VCaP (cell line): ENCODE measurements at regions not wholly inside any gene's neighbourhood (a gene's known extent, or its start where the extent isn't known, plus 50 kb on each side); places are given as distances from the start of the nearest gene placed in this dataset.
"Not testable (repeated sequence)": the region's sequence is repeated elsewhere in the genome, so short reads cannot be mapped to it uniquely, and the experiment has no call there.

ENCODE experiments used
- H3K27ac ChIP-seq: fragments of 450-650 bp; 2 replicates; pipeline ENCODE4 v1.5.1; 2017
- TF ChIP-seq, protein P1 (sequence below): fragments of 450-650 bp; conservative IDR thresholded peaks from 2 replicates; pipeline ENCODE4 v1.5.1; 2017; ENCODE audit warnings: mild to moderate bottlenecking, moderate library complexity

DNA sequence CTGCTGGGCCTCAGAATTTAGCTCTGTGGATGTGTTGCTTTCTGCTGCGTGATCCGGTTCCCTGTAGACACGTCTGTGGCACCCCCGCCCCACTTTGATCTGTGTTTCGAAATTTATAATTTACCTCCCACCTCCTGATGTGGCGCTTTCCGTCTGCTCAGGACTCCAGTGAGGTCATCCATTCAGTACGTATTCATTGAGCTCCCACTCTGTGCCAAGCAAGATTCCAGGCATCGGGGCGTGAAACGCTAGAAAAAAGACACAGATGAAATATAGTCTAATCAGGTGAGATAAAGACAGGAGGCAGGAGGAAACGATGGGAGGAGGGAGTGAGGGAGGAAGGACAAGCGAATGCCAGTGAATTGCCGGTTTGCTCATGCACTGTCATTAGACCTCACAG is 431.9 kb upstream of the SULF2 start:
- TF ChIP-seq, protein P1, sequence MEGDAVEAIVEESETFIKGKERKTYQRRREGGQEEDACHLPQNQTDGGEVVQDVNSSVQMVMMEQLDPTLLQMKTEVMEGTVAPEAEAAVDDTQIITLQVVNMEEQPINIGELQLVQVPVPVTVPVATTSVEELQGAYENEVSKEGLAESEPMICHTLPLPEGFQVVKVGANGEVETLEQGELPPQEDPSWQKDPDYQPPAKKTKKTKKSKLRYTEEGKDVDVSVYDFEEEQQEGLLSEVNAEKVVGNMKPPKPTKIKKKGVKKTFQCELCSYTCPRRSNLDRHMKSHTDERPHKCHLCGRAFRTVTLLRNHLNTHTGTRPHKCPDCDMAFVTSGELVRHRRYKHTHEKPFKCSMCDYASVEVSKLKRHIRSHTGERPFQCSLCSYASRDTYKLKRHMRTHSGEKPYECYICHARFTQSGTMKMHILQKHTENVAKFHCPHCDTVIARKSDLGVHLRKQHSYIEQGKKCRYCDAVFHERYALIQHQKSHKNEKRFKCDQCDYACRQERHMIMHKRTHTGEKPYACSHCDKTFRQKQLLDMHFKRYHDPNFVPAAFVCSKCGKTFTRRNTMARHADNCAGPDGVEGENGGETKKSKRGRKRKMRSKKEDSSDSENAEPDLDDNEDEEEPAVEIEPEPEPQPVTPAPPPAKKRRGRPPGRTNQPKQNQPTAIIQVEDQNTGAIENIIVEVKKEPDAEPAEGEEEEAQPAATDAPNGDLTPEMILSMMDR = no peak
- no peak overlapping the region for H3K27ac ChIP-seq

DNA sequence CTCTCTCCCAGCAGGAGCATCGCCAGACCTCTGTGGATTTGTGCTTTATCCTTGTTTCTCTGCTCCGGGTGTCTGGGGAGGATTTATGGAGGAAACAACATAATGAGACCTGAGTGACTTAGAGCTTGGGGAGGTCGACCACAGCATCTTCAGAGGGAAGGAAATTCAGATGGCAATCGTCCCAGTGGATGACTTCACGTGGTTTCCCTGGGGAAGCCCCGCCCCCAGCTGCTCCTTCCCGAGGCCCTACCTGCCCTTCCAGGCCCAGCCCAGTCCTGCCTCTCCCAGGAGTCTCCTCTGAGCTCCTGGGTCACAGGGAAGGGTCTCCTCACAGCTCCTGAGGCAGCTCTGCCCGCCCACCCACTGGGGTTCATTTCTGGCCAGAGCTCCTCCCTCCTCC is 430.3 kb upstream of the SULF2 start:
- TF ChIP-seq, protein P1 = no peak
- no peak overlapping the region for H3K27ac ChIP-seq

DNA sequence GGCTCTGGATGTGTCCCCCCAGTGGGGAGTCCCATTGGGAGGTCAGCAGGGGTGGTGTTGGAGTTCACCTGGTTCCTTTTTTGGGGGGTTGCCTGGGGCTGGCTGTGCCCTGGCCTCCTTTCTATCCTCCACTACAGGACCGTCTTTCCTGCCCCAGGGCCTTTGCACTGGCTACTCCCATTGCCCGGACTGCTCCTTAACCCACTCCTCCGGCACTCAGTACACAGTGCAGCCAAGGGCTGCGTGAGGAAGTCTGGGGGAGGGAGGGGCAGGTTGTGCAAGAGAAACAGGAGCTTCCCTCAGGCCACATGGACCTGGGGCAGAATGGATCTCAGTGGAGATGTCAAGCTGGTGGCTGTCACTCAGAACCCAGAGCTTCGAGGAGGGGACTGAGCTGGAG is 429.3 kb upstream of the SULF2 start:
- no peak overlapping the region for H3K27ac ChIP-seq
- TF ChIP-seq, protein P1 = no peak

DNA sequence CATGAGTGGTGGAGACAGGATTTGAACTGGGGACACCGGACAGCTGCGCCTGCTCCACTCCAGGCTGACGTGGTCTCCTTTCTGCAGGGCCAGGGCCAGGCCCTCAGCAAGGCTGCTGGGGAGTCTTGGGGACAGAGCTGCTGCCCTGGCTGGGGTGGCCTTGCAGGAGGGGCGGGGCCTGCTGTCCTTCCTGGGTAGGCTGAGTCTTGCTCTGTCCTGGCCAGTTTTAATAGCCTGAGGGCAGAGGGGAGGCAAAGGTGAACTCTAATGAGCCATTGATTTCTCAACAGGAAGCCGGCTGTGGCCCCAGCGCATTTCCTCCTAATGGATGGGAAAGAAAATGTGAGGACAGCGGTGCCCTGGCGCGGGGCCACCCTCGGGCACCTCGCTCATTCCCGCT is 428.4 kb upstream of the SULF2 start:
- not testable (repeated sequence) for H3K27ac ChIP-seq

DNA sequence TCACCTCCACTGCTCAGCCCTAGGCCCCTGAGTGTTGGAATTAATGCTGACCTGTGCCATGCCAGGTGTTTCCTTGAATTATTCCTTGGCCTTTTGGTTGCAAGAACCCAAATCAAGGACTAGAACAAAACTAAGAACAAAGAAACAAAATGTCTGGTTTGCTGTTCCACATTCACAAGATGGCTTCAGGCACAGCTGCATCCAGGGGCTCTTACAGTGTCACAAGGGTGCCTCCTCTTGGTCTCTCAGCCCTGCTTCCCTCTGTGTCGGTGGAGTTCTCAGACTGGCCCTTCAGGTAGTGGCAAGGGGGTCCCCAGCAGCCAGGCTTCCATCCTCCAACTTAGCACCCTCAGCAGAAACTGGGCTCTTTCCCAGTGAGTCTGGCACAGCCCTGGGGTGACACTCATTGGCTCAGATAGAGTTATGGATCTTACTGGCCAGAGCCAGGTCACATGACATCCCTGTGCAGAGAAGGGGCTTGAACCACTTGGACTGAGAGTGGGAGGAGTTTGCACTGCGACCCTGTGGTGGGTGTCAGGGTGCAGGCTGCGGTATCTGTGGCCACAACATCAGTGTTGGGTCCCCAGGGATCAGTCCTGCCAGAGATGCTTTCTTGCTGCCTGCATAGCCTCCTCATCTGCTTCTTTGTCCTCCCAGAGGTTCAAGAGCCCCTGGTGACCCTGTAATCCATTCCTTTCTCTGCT is 427.7 kb upstream of the SULF2 start:
- TF ChIP-seq, protein P1 = no peak
- H3K27ac ChIP-seq = no peak overlapping the region

DNA sequence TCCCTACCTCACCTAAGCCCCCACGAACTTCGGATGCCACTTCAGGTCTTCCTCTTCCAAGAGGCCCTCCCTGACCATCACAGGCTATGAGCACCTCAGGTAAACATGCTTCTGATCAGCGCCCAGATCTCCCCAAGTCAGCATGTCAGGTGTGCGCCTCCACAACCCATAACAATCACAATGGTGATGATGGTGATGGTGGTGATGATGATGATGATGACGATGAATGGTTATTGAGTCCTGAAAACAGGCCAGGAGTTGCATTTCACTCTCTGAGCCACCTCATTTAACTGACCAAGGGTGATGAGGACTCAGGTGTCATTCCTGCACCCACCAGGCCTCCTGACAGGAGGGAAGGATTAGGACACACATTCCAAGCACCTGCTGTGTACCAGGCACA is 426.6 kb upstream of the SULF2 start:
- TF ChIP-seq, protein P1 = no peak
- no peak overlapping the region for H3K27ac ChIP-seq

DNA sequence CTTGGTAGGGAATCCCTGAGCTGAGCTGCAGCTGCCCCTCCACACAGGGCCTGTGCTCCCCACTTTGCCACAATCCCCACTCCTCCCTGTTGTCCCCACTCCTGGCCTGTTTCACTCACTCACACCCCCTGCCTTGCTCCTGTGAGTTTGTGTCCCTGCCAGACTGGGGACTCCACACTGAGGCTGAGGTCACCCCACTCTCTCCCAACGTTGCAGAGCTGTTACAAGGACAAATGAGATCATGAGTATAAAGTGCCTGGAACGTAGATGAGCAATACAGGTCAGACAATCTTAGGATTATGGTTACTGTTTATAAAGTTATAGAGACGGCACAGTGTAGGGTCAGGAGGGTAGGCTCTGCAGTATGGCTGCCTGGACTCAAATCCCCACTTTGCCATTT is 426.0 kb upstream of the SULF2 start:
- no peak overlapping the region for H3K27ac ChIP-seq
- TF ChIP-seq, protein P1 = no peak

DNA sequence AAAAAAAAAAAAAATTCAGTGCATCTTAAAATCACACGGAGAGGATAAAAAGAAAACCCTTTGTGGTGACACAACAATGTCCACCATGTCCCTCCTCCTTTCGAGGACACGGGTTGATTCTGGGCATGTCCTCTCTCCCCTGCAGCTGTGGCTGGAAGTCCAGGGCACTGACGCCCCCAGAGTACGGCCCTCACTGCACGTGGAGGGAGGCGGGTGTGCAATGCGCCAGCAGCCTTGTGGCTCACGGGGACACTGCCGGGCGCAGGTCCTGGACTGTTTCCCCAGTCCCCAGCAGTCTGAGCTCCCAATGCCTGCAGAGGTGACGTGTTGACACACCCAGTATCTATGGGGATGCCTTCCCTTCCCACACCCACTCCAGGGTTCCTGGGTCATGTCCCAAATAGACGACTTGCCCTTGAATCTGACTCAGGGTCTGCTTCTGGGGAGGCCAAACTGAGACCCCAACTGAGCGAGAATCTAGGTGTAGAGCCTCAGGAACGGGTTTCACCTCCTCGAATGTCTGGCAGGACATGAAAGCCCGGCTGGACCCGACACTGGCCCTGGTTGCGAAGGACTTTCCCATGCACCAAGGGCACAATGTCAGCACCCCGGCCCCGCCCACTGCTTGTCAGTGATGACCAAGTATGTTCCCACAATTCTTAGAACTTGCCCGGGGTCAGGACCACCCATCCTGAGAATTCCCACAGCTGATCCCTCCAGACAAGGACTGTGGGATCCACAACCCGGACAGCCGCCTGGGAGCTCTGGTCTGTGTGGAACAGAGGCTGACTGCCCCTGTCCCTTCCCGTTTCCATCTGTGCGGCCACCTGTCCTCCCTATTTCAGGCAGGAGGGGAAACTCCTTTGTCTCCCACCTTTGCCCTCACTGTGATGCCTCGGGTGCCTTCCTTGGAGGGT is 425.1 kb upstream of the SULF2 start:
- TF ChIP-seq, protein P1 = no peak
- H3K27ac ChIP-seq = no peak overlapping the region
